ENCODE measurements at regions not wholly inside any gene's neighbourhood (a gene's known extent, or its start where the extent isn't known, plus 50 kb on each side); places are given as distances from the start of the nearest gene placed in this dataset.
A peak's percentile ranks its signal among the peaks of the same experiment; 100 is the strongest.

DNA sequence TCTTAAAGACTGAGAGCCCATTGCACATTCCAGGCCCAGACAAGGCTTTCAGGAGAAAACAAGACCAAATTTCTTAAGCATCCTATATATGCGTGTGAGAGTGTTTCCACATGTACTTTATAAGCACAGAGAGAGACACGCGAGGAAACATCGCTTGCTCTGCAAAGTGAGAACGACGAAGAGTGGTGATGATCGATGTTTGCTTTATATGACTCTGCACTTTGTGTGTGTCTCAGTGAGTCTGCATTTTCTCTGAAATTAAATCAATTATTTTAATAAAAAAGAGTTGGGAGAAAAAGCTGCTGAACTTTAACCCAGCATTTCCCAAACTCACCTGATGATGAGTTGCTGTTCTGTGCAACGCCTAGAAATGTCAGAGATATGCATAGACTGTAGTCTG lies 61.7 kb upstream of the ZMIZ1 start:
- TF ChIP-seq CTCF (conservative IDR thresholded peaks at IDR 0.05 in 1 of 2, IDR thresholded peaks at IDR 0.05 in 1 of 2; ENCODE audit: low read depth in 1 of 2, low read length in 2 of 2) (no peak), EZH2 (IDR thresholded peaks at IDR 0.05; ENCODE audit: low read length, missing control alignments) (peak; percentile 23)
- no peak overlapping the region for H3K9ac ChIP-seq (ENCODE audit: insufficient read depth, low read length)
- H3K4me2 ChIP-seq (ENCODE audit: extremely low read depth, insufficient read depth, low read length): no peak overlapping the region
- no peaks in the 10 kb centered on the region for H3K36me3 ChIP-seq (ENCODE audit: control insufficient read depth, insufficient read depth, low read length)
- H3K27ac ChIP-seq (ENCODE audit: insufficient read depth, low read length): no peak overlapping the region
- no peaks in the 10 kb centered on the region for H3K9me3 ChIP-seq (ENCODE audit: control insufficient read depth, insufficient read depth, low read depth, low read length)
- H2AFZ ChIP-seq (ENCODE audit: low read length): no peak overlapping the region
- no peaks in the 10 kb centered on the region for H3K79me2 ChIP-seq (ENCODE audit: control insufficient read depth, insufficient read depth, low read length)
- no peaks in the 10 kb centered on the region for H4K20me1 ChIP-seq (ENCODE audit: control insufficient read depth, extremely low read depth, insufficient read depth, low read length)
- H3K4me3 ChIP-seq (replicated peaks in 1 of 4; ENCODE audit: control extremely low read depth in 1 of 4, insufficient read depth in 1 of 4, low read depth in 3 of 4, low read length in 4 of 4): no peak overlapping the region
- no peaks in the 10 kb centered on the region for H3K4me1 ChIP-seq (ENCODE audit: control insufficient read depth, extremely low read depth, insufficient read depth, low read length)
- peaks cover 22% of the 10 kb centered on the region for H3K27me3 ChIP-seq (ENCODE audit: control insufficient read depth, insufficient read depth, low read length)
- no peak for DNase-seq (ENCODE audit: low read depth in 2 of 2)

DNA sequence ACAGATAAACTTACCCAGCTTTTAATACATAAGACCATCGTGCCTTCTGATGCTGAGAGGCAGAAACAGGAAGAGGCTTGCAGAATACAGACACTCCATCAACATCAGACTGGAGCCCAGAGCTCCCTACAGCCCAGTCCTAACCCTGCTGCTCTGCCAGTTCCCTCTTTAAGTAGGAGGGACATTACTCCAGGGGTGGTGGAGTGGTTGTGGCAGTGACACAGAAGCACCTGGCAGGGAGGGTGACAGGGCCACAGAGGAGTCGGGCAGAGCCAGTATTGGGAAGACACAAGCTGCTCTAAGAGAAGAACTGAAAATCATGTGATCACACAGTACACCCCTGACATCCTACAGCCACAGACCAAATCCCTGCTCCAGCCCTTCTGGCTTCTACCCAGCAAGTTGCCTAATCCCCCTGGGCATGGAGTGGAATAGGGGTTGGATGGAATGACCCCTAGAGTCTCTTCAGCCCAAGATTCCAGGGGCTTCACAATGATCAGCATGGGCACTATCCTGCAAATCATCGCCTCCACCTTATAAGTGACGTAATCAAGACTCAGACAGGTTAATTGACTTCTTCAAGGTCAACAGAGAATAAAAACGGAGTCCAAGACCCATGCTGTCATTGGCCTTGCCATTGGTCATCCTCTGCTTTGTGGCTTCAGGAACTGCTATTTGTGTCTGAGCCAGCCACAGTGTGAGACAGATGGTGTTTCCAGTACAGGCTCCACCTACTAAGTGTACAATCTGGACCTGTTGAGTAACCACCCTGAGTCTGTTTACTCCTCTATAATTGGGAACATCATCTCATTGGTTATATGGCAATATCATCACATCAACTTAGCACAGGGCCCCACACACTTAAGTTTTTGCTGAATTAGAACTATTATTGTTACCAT lies 61.1 kb upstream of the ZMIZ1 start:
- no peaks in the 10 kb centered on the region for H3K9me3 ChIP-seq (ENCODE audit: control insufficient read depth, insufficient read depth, low read depth, low read length)
- no peak overlapping the region for H3K4me2 ChIP-seq (ENCODE audit: extremely low read depth, insufficient read depth, low read length)
- no peak overlapping the region for H3K27ac ChIP-seq (ENCODE audit: insufficient read depth, low read length)
- H3K4me3 ChIP-seq (replicated peaks in 1 of 4; ENCODE audit: control extremely low read depth in 1 of 4, insufficient read depth in 1 of 4, low read depth in 3 of 4, low read length in 4 of 4): no peak overlapping the region
- no peaks in the 10 kb centered on the region for H3K4me1 ChIP-seq (ENCODE audit: control insufficient read depth, extremely low read depth, insufficient read depth, low read length)
- H3K79me2 ChIP-seq (ENCODE audit: control insufficient read depth, insufficient read depth, low read length): no peaks in the 10 kb centered on the region
- H3K27me3 ChIP-seq (ENCODE audit: control insufficient read depth, insufficient read depth, low read length): peaks cover 19% of the 10 kb centered on the region
- no peak for TF ChIP-seq CTCF (conservative IDR thresholded peaks at IDR 0.05 in 1 of 2, IDR thresholded peaks at IDR 0.05 in 1 of 2; ENCODE audit: low read depth in 1 of 2, low read length in 2 of 2)
- no peak for TF ChIP-seq EZH2 (IDR thresholded peaks at IDR 0.05; ENCODE audit: low read length, missing control alignments)
- no peak overlapping the region for H3K9ac ChIP-seq (ENCODE audit: insufficient read depth, low read length)
- no peaks in the 10 kb centered on the region for H3K36me3 ChIP-seq (ENCODE audit: control insufficient read depth, insufficient read depth, low read length)
- no peaks in the 10 kb centered on the region for H4K20me1 ChIP-seq (ENCODE audit: control insufficient read depth, extremely low read depth, insufficient read depth, low read length)
- no peak overlapping the region for H2AFZ ChIP-seq (ENCODE audit: low read length)
- peak; percentile 16 to 44 for DNase-seq (ENCODE audit: low read depth in 2 of 2)

DNA sequence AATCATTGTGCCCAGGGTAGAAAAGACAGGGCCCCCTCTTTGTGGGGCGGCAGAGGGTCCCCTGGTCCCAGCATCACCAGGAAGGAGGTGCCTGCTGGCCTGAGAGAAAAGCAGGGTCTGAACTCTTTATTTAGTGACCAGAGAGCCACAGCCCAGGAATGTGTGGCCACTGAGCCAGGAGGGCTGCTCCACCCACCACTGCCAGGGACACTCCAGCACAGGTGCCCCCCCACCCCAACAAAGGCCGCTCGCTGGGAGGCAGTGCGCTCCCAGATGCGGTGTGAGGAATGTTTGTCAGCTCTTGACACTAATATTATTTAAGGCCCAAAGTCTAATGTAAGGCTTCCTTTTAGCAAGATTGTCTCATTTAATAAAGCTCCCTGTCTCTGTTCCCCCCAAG lies 59.6 kb upstream of the ZMIZ1 start:
- TF ChIP-seq CTCF (conservative IDR thresholded peaks at IDR 0.05 in 1 of 2, IDR thresholded peaks at IDR 0.05 in 1 of 2; ENCODE audit: low read depth in 1 of 2, low read length in 2 of 2) (no peak), EZH2 (IDR thresholded peaks at IDR 0.05; ENCODE audit: low read length, missing control alignments) (no peak)
- no peaks in the 10 kb centered on the region for H3K9me3 ChIP-seq (ENCODE audit: control insufficient read depth, insufficient read depth, low read depth, low read length)
- no peaks in the 10 kb centered on the region for H3K4me1 ChIP-seq (ENCODE audit: control insufficient read depth, extremely low read depth, insufficient read depth, low read length)
- H3K9ac ChIP-seq (ENCODE audit: insufficient read depth, low read length): no peak overlapping the region
- no peaks in the 10 kb centered on the region for H3K36me3 ChIP-seq (ENCODE audit: control insufficient read depth, insufficient read depth, low read length)
- no peak for DNase-seq (ENCODE audit: low read depth in 2 of 2)
- H3K79me2 ChIP-seq (ENCODE audit: control insufficient read depth, insufficient read depth, low read length): no peaks in the 10 kb centered on the region
- no peaks in the 10 kb centered on the region for H4K20me1 ChIP-seq (ENCODE audit: control insufficient read depth, extremely low read depth, insufficient read depth, low read length)
- no peak overlapping the region for H2AFZ ChIP-seq (ENCODE audit: low read length)
- H3K27ac ChIP-seq (ENCODE audit: insufficient read depth, low read length): no peak overlapping the region
- H3K27me3 ChIP-seq (ENCODE audit: control insufficient read depth, insufficient read depth, low read length): peaks cover 26% of the 10 kb centered on the region
- H3K4me3 ChIP-seq (replicated peaks in 1 of 4; ENCODE audit: control extremely low read depth in 1 of 4, insufficient read depth in 1 of 4, low read depth in 3 of 4, low read length in 4 of 4): no peak overlapping the region
- no peak overlapping the region for H3K4me2 ChIP-seq (ENCODE audit: extremely low read depth, insufficient read depth, low read length)
